DMS153 treated with DMSO at 0.1 percent for 48 hours (cell line): ENCODE measurements at regions not wholly inside any gene's neighbourhood (a gene's known extent, or its start where the extent isn't known, plus 50 kb on each side); places are given as distances from the start of the nearest gene placed in this dataset.

Experiments used
- DNase-seq: peaks from one replicate; lab custom pipeline; 2025; ENCODE audit not compliant: unreplicated experiment; lab: John Stamatoyannopoulos, UW

DNA sequence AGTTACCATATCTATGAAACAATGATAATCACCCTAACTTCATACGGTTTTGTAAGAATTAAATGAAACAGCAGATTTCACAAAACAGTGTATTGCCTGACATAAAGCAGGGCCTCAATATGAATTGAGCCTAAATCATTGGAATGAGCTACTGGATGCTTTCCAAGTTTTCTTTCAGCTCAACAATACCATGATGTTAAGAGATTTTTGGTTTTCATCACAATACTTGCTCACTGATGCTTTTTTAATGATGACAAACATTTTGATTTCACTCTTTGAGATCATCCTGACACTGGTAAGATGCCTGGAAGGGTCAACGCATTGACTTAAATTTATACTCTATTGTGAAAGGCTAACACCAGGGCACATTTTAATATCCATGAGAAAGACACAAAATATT lies 377.5 kb downstream of the ZNF521 start:
- no peak for DNase-seq

GRCh38 chr18:24975496-24976372 lies 376.2 kb downstream of the ZNF521 start:
- DNase-seq, result no peak

- no peak for DNase-seq
Measured at GRCh38 chr18:24976502-24976901, 375.5 kb downstream of the ZNF521 start.

- DNase-seq, result no peak
Measured at GRCh38 chr18:24979235-24979634, 372.7 kb downstream of the ZNF521 start.

GRCh38 chr18:24982831-24983230 lies 369.1 kb downstream of the ZNF521 start:
- DNase-seq, result no peak

DNA sequence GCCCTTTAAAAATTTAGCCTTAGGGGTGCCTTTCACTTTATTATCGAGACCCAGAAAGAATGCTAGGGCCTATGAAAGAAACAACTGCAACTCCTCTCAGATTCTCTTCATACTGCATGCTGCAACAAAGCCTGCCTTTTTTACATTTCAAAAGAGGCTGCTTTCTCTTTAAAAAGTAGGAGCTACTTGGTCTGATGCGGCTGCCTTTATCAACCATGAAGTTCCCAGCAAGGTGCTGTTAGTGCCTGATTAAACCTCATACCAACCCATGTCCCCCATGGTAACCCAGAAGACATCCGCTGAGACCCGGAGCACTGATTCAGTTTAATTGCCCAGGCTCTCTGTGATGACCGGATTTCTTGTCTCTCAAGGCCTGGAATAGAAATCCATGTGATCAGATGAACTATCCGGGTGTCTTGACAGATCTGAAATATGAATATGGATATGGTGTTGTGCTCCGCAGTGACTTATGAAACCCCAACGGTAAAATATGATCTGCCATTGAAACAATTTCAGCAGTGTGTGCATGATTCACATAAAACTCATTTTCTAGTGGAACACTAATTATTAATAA lies 368.3 kb downstream of the ZNF521 start:
- no peak for DNase-seq

DNA sequence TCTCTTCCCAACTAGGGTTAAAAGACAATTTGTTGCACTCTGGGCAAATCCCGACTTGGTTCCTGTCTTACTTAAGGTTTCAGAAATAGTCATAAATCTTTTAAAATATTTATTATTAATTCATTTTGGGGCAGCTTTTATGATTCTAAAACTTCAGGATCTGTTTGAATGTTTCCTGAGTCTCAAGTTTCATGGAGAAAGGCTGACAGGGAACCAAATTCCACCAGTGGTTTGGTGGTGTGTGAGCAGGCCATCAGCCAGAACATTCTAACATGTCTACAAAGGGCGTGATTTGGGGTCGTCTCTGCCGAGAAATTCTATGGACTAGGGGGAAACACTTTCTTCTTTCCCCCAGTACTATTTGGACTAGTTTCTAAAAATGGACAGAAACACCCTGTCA lies 366.4 kb downstream of the ZNF521 start:
- no peak for DNase-seq

GRCh38 chr18:24986666-24987302 lies 365.2 kb downstream of the ZNF521 start:
- no peak for DNase-seq

DNA sequence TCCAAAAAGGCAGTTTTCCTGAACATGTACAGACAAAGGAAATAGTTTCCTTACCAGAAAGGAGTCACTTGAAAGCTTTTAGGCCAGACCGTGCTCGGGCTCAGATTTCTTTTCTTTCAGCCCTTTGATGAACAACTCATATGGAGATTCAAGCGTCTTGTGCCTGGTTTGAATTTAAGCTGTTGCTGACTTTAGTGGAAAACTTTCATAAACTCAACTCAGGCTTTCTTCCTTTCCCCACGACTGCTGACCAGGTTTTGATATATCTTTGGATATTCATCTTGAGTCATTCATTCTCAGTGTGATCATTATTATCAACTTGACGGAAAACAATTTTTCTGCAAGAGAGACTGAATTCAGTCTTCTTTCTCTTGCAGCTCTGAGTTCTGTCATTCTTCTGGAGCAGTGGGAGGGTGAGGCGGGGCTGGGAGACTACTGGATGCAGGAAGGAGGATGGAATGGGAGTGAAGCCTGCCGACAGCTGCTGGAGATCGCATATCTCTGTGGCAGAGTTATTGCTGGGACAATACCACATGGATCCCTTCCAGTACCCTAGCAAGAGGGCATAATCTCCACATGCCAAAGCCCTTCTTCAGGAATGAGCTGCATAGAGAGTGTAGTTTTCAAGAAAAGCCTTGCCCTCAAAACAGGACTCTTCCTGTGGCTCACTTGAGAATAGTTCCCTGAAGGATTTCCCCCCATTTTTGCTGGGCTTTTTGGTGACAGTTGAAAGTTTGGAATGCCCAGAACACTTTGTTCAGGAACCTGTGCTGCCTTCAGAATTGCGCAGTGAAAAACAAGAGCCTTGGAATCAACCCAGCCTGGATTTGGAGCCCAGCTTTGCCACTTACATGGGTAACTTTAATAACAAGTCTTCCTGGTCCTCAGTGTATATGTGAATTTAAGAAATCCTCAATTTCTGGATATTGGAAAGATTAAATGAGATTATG lies 364.4 kb downstream of the ZNF521 start:
- no peak for DNase-seq

DNA sequence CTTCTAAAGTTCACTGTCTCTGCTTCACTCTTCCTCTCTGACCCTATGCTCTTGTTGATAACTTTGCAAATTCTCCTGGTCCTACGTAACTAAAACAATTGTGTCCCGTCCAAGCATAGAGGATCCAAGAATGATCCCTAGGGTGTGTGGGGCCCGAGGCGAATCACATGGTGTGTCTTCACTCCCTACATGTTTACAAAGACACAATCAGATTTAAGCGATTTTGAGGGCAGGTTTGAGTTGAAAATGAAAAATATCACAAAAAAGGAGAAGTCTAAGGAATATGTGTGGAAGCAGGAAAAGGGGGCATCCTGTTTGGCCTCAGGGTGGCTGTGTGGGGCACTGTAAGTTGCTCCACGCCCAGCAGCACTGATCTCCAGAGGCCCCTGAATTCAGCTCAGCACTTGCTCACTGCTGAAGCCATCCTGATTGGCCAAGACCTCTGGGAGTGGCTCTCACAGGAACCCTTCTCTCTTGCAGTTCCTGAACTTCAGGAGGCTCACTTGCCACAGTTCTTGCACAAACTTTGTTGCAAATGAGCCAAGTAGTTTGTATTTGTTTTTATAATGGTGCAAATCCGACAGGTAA lies 363.6 kb downstream of the ZNF521 start:
- no peak for DNase-seq

GRCh38 chr18:24989760-24990593 lies 362.0 kb downstream of the ZNF521 start:
- DNase-seq, result no peak

DNA sequence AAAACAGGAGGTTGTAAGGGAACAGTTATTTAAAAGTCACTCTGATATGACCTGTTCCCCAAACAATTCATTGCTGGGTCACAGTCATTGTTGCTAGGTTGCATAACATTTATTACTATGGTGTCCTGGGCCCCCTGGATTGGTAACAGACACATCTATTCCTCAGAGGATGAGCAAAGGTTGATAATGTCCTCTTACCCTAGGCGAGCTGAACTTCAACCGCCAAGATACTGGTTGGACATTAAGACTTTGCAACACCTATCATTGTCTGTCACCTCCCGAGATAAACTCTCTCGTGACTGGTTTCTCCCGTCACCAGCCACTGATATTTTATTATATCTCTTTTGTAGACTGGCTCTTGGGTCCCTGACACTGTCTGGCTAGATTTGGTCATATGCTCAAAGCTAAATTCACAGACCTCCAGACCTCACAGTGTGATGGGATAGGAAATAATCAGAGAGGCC lies 361.3 kb downstream of the ZNF521 start:
- no peak for DNase-seq

GRCh38 chr18:24991141-24992060 lies 360.6 kb downstream of the ZNF521 start:
- DNase-seq, result no peak

DNA sequence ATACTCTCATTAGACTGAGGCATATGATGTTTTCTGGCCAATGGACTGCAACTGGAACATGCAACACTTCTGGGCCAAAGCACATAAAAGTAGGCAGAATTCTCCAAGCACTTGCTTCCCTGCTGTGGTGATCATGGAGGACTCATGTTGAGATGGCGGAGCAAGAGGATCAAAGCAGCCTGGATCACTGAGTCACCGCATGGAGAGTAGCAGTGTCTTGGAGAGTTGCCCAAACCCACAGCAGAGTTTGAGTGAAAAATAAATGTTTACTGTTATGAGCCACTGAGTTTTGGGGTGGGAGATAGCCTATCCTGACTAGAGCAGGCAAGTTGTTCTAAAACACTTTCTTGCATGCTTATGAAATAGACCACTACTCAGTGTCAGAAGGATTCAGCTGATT lies 359.5 kb downstream of the ZNF521 start:
- DNase-seq, result no peak

- DNase-seq, result no peak
Measured at GRCh38 chr18:24993628-24994027, 358.3 kb downstream of the ZNF521 start.

GRCh38 chr18:24995056-24995455 lies 356.9 kb downstream of the ZNF521 start:
- DNase-seq, result no peak

DNA sequence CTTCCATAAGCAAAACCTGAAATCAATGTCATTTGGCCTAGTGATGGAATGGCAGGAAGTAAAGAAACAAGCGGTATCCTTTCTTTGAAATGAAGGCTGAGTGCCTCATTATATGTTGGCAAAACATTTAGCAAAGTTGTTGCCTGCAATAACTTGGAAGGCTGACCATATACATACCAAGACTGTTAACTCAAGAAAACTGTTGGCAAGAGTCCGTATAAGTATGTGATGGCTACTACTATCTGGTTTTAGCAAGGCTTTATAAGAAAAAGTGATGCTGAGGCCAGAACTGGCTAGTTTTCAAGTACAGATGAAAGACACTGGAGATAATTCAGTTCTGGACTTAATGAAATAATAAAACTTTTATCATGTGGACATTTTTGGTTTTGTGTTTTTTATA lies 356.2 kb downstream of the ZNF521 start:
- DNase-seq, result no peak

GRCh38 chr18:24999650-25000267 lies 352.2 kb downstream of the ZNF521 start:
- no peak for DNase-seq
